ENCODE measurements at regions not wholly inside any gene's neighbourhood (a gene's known extent, or its start where the extent isn't known, plus 50 kb on each side); places are given as distances from the start of the nearest gene placed in this dataset.

- Histone ChIP-seq H4K91ac (ENCODE audit: insufficient read depth, low read depth, low read length) (no peak overlapping the region), H3K9ac (ENCODE audit: low read depth, low read length) (no peak overlapping the region), H4K20me1 (ENCODE audit: insufficient read depth, low read length) (no peaks in the 10 kb centered on the region), H3K9me1 (ENCODE audit: insufficient read depth, low read length) (no peaks in the 10 kb centered on the region), H3K4me3 (ENCODE audit: insufficient read depth, low read depth, low read length) (no peak overlapping the region), H2AK9ac (replicated peaks; ENCODE audit: low read depth, low read length, poor library complexity) (no peak overlapping the region), H3K36me3 (ENCODE audit: control insufficient read depth, insufficient read depth, low read length) (no peaks in the 10 kb centered on the region), H3K56ac (ENCODE audit: extremely low read depth, insufficient read depth, low read length) (no peak overlapping the region), H3K4ac (ENCODE audit: low read depth, low read length) (no peak overlapping the region), H3K27ac (ENCODE audit: insufficient read depth, low read length) (no peak overlapping the region), H2BK15ac (ENCODE audit: low read depth, low read length) (no peak overlapping the region), H4K5ac (ENCODE audit: low read depth, low read length) (no peak overlapping the region), H3K23ac (ENCODE audit: low read depth, low read length) (no peak overlapping the region), H3K9me3 (ENCODE audit: control insufficient read depth, insufficient read depth, low read length) (no peaks in the 10 kb centered on the region), H3K4me2 (ENCODE audit: low read depth, low read length) (no peak overlapping the region), H2BK120ac (ENCODE audit: low read depth, low read length) (no peak overlapping the region), H2BK20ac (ENCODE audit: low read depth, low read length) (no peak overlapping the region), H2AK5ac (ENCODE audit: low read depth, low read length) (no peak overlapping the region), H2BK5ac (ENCODE audit: low read depth, low read length, poor library complexity, severe bottlenecking) (no peak overlapping the region), H3K27me3 (ENCODE audit: control insufficient read depth, insufficient read depth, low read length) (no peaks in the 10 kb centered on the region), H3K14ac (replicated peaks; ENCODE audit: low read depth, low read length) (no peak overlapping the region), H3K79me1 (ENCODE audit: low read depth in 1 of 2, low read length in 2 of 2) (no peaks in the 10 kb centered on the region), H2AFZ (replicated peaks; ENCODE audit: low read length, poor library complexity) (no peak overlapping the region), H3K4me1 (ENCODE audit: control insufficient read depth, insufficient read depth, low read length) (no peaks in the 10 kb centered on the region; the same call in 1 of the 2 replicates), H3K18ac (ENCODE audit: low read depth, low read length) (no peak overlapping the region), H4K8ac (ENCODE audit: low read depth in 2 of 2, low read length in 2 of 2) (no peak overlapping the region)
- CTCF ChIA-PET, result interaction anchor here (0.6 kb wide), 1 partner anchor 871 kb away, joined by 6 read pairs; no protein-coding TSS in a partner anchor
- no CpG with 5 or more reads among the region's 6 CpGs for WGBS, 2 experiments (ENCODE audit: extremely low coverage in 2 of 2, insufficient read length in 1 of 2)
- ATAC-seq (ENCODE audit: low read depth) (no peak), DNase-seq (no peak)
- TF ChIP-seq RAD21 (IDR thresholded peaks at IDR 0.05; ENCODE audit: low read length) (no peak), BHLHE40 (IDR thresholded peaks at IDR 0.05; ENCODE audit: low read depth, low read length) (no peak), MAFK (IDR thresholded peaks at IDR 0.05; ENCODE audit: low read depth, low read length) (no peak), CHD1 (IDR thresholded peaks at IDR 0.05; ENCODE audit: low read depth, low read length) (no peak), MXI1 (IDR thresholded peaks at IDR 0.05; ENCODE audit: borderline replicate concordance, low read depth, low read length) (no peak), USF2 (IDR thresholded peaks at IDR 0.05; ENCODE audit: low read depth, low read length) (no peak), CTCF (conservative IDR thresholded peaks at IDR 0.05; ENCODE audit: low read depth, low read length) (no peak), CEBPB (IDR thresholded peaks at IDR 0.05; ENCODE audit: low read depth, low read length) (no peak), FOS (IDR thresholded peaks at IDR 0.05; ENCODE audit: low read depth, low read length) (no peak), RCOR1 (IDR thresholded peaks at IDR 0.05; ENCODE audit: insufficient replicate concordance, low read length) (no peak), ELK1 (IDR thresholded peaks at IDR 0.05; ENCODE audit: borderline replicate concordance, low read depth, low read length) (no peak), MAZ (IDR thresholded peaks at IDR 0.05; ENCODE audit: borderline replicate concordance, low read depth, low read length) (no peak), NFE2L2 (IDR thresholded peaks at IDR 0.05; ENCODE audit: low read depth, low read length) (no peak)
- in situ Hi-C loops (cut with MboI; ENCODE audit: low sequenced_read_pairs) (no loop called here), dilution Hi-C loops (cut with HindIII; ENCODE audit: low sequenced_read_pairs, unreplicated experiment) (no loop called here), intact Hi-C loops (cut with micrococcal nuclease) (no loop called here)
- POLR2A ChIA-PET (ENCODE audit: unreplicated experiment), result no interaction called here
- BruUV-seq (replicated peaks), result no TSS peak
These were observed 534.5 kb downstream of the KLF5 start for GRCh38 chr13:73593199-73593765.
